Gastrocnemius medialis (tissue), 4 donors: ENCODE measurements at regions not wholly inside any gene's neighbourhood (a gene's known extent, or its start where the extent isn't known, plus 50 kb on each side); places are given as distances from the start of the nearest gene placed in this dataset.

ENCODE experiments used
- CTCF ChIP-seq, 5 experiments: fragments of 450-650 bp in 3 of 5; fragments of 200-600 bp in 2 of 5; sonication (generic) in 2 of 5; IDR thresholded peaks in 4 of 5; conservative IDR thresholded peaks in 1 of 5; 1 replicate in 4 of 5; 2 replicates in 1 of 5; pipeline ENCODE4 v1.5.1; 2016 to 2019; ENCODE audit warnings: antibody characterized with exemption in 5 of 5, mild to moderate bottlenecking in 3 of 5, moderate library complexity in 3 of 5
- POLR2A ChIP-seq, 2 donors: fragments of 450-650 bp; IDR thresholded peaks; one replicate each; pipeline ENCODE4 v1.6.1; 2017; ENCODE audit warnings: antibody characterized with exemption in 2 of 2, mild to moderate bottlenecking in 2 of 2, moderate library complexity in 2 of 2

GRCh38 chr12:105931762-105932570 lies 206.8 kb downstream of the NUAK1 start:
- no peak for TF ChIP-seq CTCF (IDR thresholded peaks at IDR 0.05 in 4 of 5, conservative IDR thresholded peaks at IDR 0.05 in 1 of 5)
- TF ChIP-seq POLR2A (IDR thresholded peaks at IDR 0.05) = no peak
